ENCODE measurements at regions not wholly inside any gene's neighbourhood (a gene's known extent, or its start where the extent isn't known, plus 50 kb on each side); places are given as distances from the start of the nearest gene placed in this dataset.

GRCh38 chr22:48053973-48054372 is 1291.5 kb downstream of the TBC1D22A start:
- H3K27me3 ChIP-seq: no peaks in the 10 kb centered on the region
- H3K27ac ChIP-seq: no peak overlapping the region
- TF ChIP-seq CTCF (IDR thresholded peaks at IDR 0.05; ENCODE audit: low read depth, low read length): no peak
- H3K4me1 ChIP-seq (ENCODE audit: low read depth): no peaks in the 10 kb centered on the region
- no peak overlapping the region for H3K4me3 ChIP-seq
- H3K9me3 ChIP-seq (ENCODE audit: low read depth): no peaks in the 10 kb centered on the region
- H3K36me3 ChIP-seq: no peaks in the 10 kb centered on the region
- no peak for DNase-seq (ENCODE audit: low read depth in 1 of 2, low spot score in 1 of 2)

- no peak for DNase-seq (ENCODE audit: low read depth in 1 of 2, low spot score in 1 of 2)
- Histone ChIP-seq H3K36me3 (no peaks in the 10 kb centered on the region), H3K27me3 (no peaks in the 10 kb centered on the region), H3K27ac (no peak overlapping the region), H3K9me3 (ENCODE audit: low read depth) (no peaks in the 10 kb centered on the region), H3K4me3 (no peak overlapping the region), H3K4me1 (ENCODE audit: low read depth) (no peaks in the 10 kb centered on the region)
- no peak for TF ChIP-seq CTCF (IDR thresholded peaks at IDR 0.05; ENCODE audit: low read depth, low read length)
These were observed 1291.0 kb downstream of the TBC1D22A start for GRCh38 chr22:48053486-48053885.

GRCh38 chr22:48052621-48052890 is 1290.1 kb downstream of the TBC1D22A start:
- no peaks in the 10 kb centered on the region for H3K27me3 ChIP-seq
- H3K9me3 ChIP-seq (ENCODE audit: low read depth): no peaks in the 10 kb centered on the region
- no peak for DNase-seq (ENCODE audit: low read depth in 1 of 2, low spot score in 1 of 2)
- H3K36me3 ChIP-seq: no peaks in the 10 kb centered on the region
- no peak for TF ChIP-seq CTCF (IDR thresholded peaks at IDR 0.05; ENCODE audit: low read depth, low read length)
- no peak overlapping the region for H3K27ac ChIP-seq
- H3K4me1 ChIP-seq (ENCODE audit: low read depth): no peaks in the 10 kb centered on the region
- no peak overlapping the region for H3K4me3 ChIP-seq

- H3K9me3 ChIP-seq (ENCODE audit: low read depth): no peaks in the 10 kb centered on the region
- no peaks in the 10 kb centered on the region for H3K36me3 ChIP-seq
- no peaks in the 10 kb centered on the region for H3K27me3 ChIP-seq
- DNase-seq (ENCODE audit: low read depth in 1 of 2, low spot score in 1 of 2): no peak
- no peaks in the 10 kb centered on the region for H3K4me1 ChIP-seq (ENCODE audit: low read depth)
- no peak overlapping the region for H3K4me3 ChIP-seq
- no peak for TF ChIP-seq CTCF (IDR thresholded peaks at IDR 0.05; ENCODE audit: low read depth, low read length)
- H3K27ac ChIP-seq: no peak overlapping the region
These were observed 1289.6 kb downstream of the TBC1D22A start for GRCh38 chr22:48051796-48052620.

GRCh38 chr22:48050836-48051235 is 1288.4 kb downstream of the TBC1D22A start:
- no peak for TF ChIP-seq CTCF (IDR thresholded peaks at IDR 0.05; ENCODE audit: low read depth, low read length)
- H3K27ac ChIP-seq: no peak overlapping the region
- H3K4me1 ChIP-seq (ENCODE audit: low read depth): no peaks in the 10 kb centered on the region
- H3K9me3 ChIP-seq (ENCODE audit: low read depth): no peaks in the 10 kb centered on the region
- H3K36me3 ChIP-seq: no peaks in the 10 kb centered on the region
- H3K27me3 ChIP-seq: no peaks in the 10 kb centered on the region
- no peak overlapping the region for H3K4me3 ChIP-seq
- DNase-seq (ENCODE audit: low read depth in 1 of 2, low spot score in 1 of 2): no peak
